OCI-LY1 (cell line): ENCODE measurements at regions not wholly inside any gene's neighbourhood (a gene's known extent, or its start where the extent isn't known, plus 50 kb on each side); places are given as distances from the start of the nearest gene placed in this dataset.

ENCODE experiments used
- H2AFZ ChIP-seq: fragments of 200-600 bp; sonication (generic), shearing (Covaris generic); 2 replicates; pipeline ENCODE4 v1.6.0; 2014; ENCODE audit warnings: antibody characterized with exemption, mild to moderate bottlenecking, low read length
- H3F3A ChIP-seq: fragments of 200-600 bp; sonication (generic), shearing (Covaris generic); 2 replicates; pipeline ENCODE4 v1.6.0; 2014; ENCODE audit warnings: mild to moderate bottlenecking, antibody characterized with exemption, low read length, moderate library complexity; ENCODE audit not compliant: insufficient read depth
- H3K27ac ChIP-seq: fragments of 200-600 bp; sonication (generic); 2 replicates; pipeline ENCODE4 v1.5.1; 2014; ENCODE audit warnings: low read length, mixed run types, mild to moderate bottlenecking, low read depth; ENCODE audit not compliant: poor library complexity, severe bottlenecking
- H3K27me3 ChIP-seq: fragments of 200-600 bp; sonication (generic); 2 replicates; pipeline ENCODE4 v1.6.0; 2014; ENCODE audit warnings: antibody characterized with exemption, mild to moderate bottlenecking, low read length, moderate library complexity; ENCODE audit not compliant: insufficient read depth
- H3K36me3 ChIP-seq: fragments of 200-600 bp; sonication (generic); 2 replicates; pipeline ENCODE4 v1.6.1; 2014; ENCODE audit warnings: mild to moderate bottlenecking, antibody characterized with exemption, low read length, moderate library complexity, mixed read lengths; ENCODE audit not compliant: insufficient read depth
- H3K4me1 ChIP-seq: fragments of 200-600 bp; sonication (generic); 2 replicates; pipeline ENCODE4 v1.5.1; 2014; ENCODE audit warnings: mild to moderate bottlenecking, low read length, moderate library complexity; ENCODE audit not compliant: insufficient read depth, severe bottlenecking
- H3K4me2 ChIP-seq: fragments of 200-600 bp; sonication (generic), shearing (Covaris generic); 2 replicates; pipeline ENCODE4 v1.6.1; 2014; ENCODE audit warnings: low read length
- H3K4me3 ChIP-seq: fragments of 200-600 bp; sonication (generic); 2 replicates; pipeline ENCODE4 v1.5.1; 2014; ENCODE audit warnings: low read length, low read depth, mild to moderate bottlenecking, mixed read lengths; ENCODE audit not compliant: poor library complexity, severe bottlenecking
- H3K79me2 ChIP-seq: fragments of 200-600 bp; shearing (Covaris generic); 2 replicates; pipeline ENCODE4 v1.6.1; 2016; ENCODE audit warnings: mixed run types, low read length, mixed read lengths; ENCODE audit not compliant: insufficient read depth
- H3K9ac ChIP-seq: fragments of 200-600 bp; sonication (generic), shearing (Covaris generic); 2 replicates; pipeline ENCODE4 v1.6.1; 2014; ENCODE audit warnings: mild to moderate bottlenecking, low read length, mixed read lengths
- H3K9me2 ChIP-seq: fragments of 200-600 bp; sonication (generic), shearing (Covaris generic); 2 replicates; pipeline ENCODE4 v1.6.1; 2014; ENCODE audit warnings: low read depth, mild to moderate bottlenecking, low read length, mixed read lengths
- H3K9me3 ChIP-seq: fragments of 200-600 bp; shearing (Covaris generic); 2 replicates; pipeline ENCODE4 v1.6.1; 2014; ENCODE audit warnings: low read length, mixed read lengths
- H4K20me1 ChIP-seq: fragments of 200-600 bp; sonication (generic), shearing (Covaris generic); 2 replicates; pipeline ENCODE4 v1.6.0; 2016; ENCODE audit warnings: mild to moderate bottlenecking, low read length; ENCODE audit not compliant: insufficient read depth
- CTCF ChIP-seq: fragments of 200-600 bp; sonication (generic), shearing (Covaris generic); IDR thresholded peaks from 2 replicates; pipeline ENCODE4 v1.5.1; 2017; ENCODE audit warnings: mild to moderate bottlenecking, antibody characterized with exemption, low read length, moderate library complexity, mixed read lengths
- EZH2 ChIP-seq: fragments of 200-600 bp; sonication (generic), shearing (Covaris generic); IDR thresholded peaks from 2 replicates; pipeline ENCODE4 v1.8.0; 2017; ENCODE audit warnings: borderline replicate concordance, mixed run types, mild to moderate bottlenecking, antibody characterized with exemption, low read length, moderate library complexity, mixed read lengths

GRCh38 chr22:48039326-48039725 is 1276.9 kb downstream of the TBC1D22A start:
- Histone ChIP-seq H3K36me3 (no peaks in the 10 kb centered on the region), H3K9me2 (no peaks in the 10 kb centered on the region), H3K9ac (no peak overlapping the region), H2AFZ (no peak overlapping the region), H3K4me1 (peaks cover 32% of the 10 kb centered on the region), H3K9me3 (no peaks in the 10 kb centered on the region), H4K20me1 (no peaks in the 10 kb centered on the region), H3K4me3 (no peak overlapping the region), H3K79me2 (no peaks in the 10 kb centered on the region), H3K4me2 (no peak overlapping the region), H3K27ac (peak overlapping the region; percentile 73), H3K27me3 (no peaks in the 10 kb centered on the region), H3F3A (no peaks in the 10 kb centered on the region)
- TF ChIP-seq CTCF, result no peak
- TF ChIP-seq EZH2, result no peak

GRCh38 chr22:48037618-48038017 is 1275.2 kb downstream of the TBC1D22A start:
- Histone ChIP-seq H3K36me3 (no peaks in the 10 kb centered on the region), H3K9me2 (no peaks in the 10 kb centered on the region), H3K4me1 (peaks cover 24% of the 10 kb centered on the region), H3K79me2 (no peaks in the 10 kb centered on the region), H3K4me2 (peak overlapping the region; percentile 43), H3K9ac (peak overlapping the region; percentile 30; the same call in 1 of the 2 replicates), H3K9me3 (no peaks in the 10 kb centered on the region), H3K27ac (peak overlapping the region; percentile 73), H3K27me3 (no peaks in the 10 kb centered on the region), H4K20me1 (no peaks in the 10 kb centered on the region), H2AFZ (0 out of 2 replicates have a peak overlapping the region, but pooled peaks have one; percentile 35), H3F3A (no peaks in the 10 kb centered on the region), H3K4me3 (peak overlapping the region; percentile 37)
- TF ChIP-seq EZH2, result no peak
- no peak for TF ChIP-seq CTCF

- no peaks in the 10 kb centered on the region for H3K79me2 ChIP-seq
- TF ChIP-seq CTCF, result no peak
- TF ChIP-seq EZH2, result no peak
- no peak overlapping the region for H3K4me3 ChIP-seq
- no peaks in the 10 kb centered on the region for H3K27me3 ChIP-seq
- no peaks in the 10 kb centered on the region for H4K20me1 ChIP-seq
- H3F3A ChIP-seq, result no peaks in the 10 kb centered on the region
- no peak overlapping the region for H3K9ac ChIP-seq
- H3K4me1 ChIP-seq, result peaks cover 24% of the 10 kb centered on the region
- no peaks in the 10 kb centered on the region for H3K9me3 ChIP-seq
- no peak overlapping the region for H2AFZ ChIP-seq
- no peak overlapping the region for H3K27ac ChIP-seq
- no peak overlapping the region for H3K4me2 ChIP-seq
- no peaks in the 10 kb centered on the region for H3K36me3 ChIP-seq
- no peaks in the 10 kb centered on the region for H3K9me2 ChIP-seq
Observed at GRCh38 chr22:48035897-48036296, 1273.4 kb downstream of the TBC1D22A start.
